WI38 (cell line): ENCODE measurements at regions not wholly inside any gene's neighbourhood (a gene's known extent, or its start where the extent isn't known, plus 50 kb on each side); places are given as distances from the start of the nearest gene placed in this dataset.

Experiments used
- H3K4me3 ChIP-seq: 2 replicates; pipeline ENCODE4 v1.5.1; 2011; ENCODE audit warnings: low read depth, mild to moderate bottlenecking, control low read depth, low read length
- CTCF ChIP-seq: IDR thresholded peaks from 2 replicates; pipeline ENCODE4 v1.5.1; 2012; ENCODE audit warnings: low read depth, mild to moderate bottlenecking, control low read depth, low read length

- no peak overlapping the region for H3K4me3 ChIP-seq
- no peak for TF ChIP-seq CTCF
Observed at GRCh38 chr2:194739217-194739616, 917.8 kb upstream of the SLC39A10 start.

- no peak for TF ChIP-seq CTCF
- H3K4me3 ChIP-seq, result no peak overlapping the region
Observed at GRCh38 chr2:194735837-194736542, 921.0 kb upstream of the SLC39A10 start.

GRCh38 chr2:194730266-194730665 lies 926.8 kb upstream of the SLC39A10 start:
- TF ChIP-seq CTCF, result no peak
- no peak overlapping the region for H3K4me3 ChIP-seq

- H3K4me3 ChIP-seq, result no peak overlapping the region
- TF ChIP-seq CTCF, result no peak
Observed at GRCh38 chr2:194725169-194725568, 931.9 kb upstream of the SLC39A10 start.

GRCh38 chr2:194723446-194723845 lies 933.6 kb upstream of the SLC39A10 start:
- no peak for TF ChIP-seq CTCF
- H3K4me3 ChIP-seq, result no peak overlapping the region

GRCh38 chr2:194721227-194721626 lies 935.8 kb upstream of the SLC39A10 start:
- TF ChIP-seq CTCF, result no peak
- no peak overlapping the region for H3K4me3 ChIP-seq

GRCh38 chr2:194720462-194720861 lies 936.6 kb upstream of the SLC39A10 start:
- no peak for TF ChIP-seq CTCF
- H3K4me3 ChIP-seq, result no peak overlapping the region
